PC-9 (cell line): ENCODE measurements at regions not wholly inside any gene's neighbourhood (a gene's known extent, or its start where the extent isn't known, plus 50 kb on each side); places are given as distances from the start of the nearest gene placed in this dataset.

ENCODE experiments used
- EZH2 ChIP-seq: fragments of 200-600 bp; sonication (generic); IDR thresholded peaks from 2 replicates; pipeline ENCODE4 v1.8.0; 2017; ENCODE audit warnings: antibody characterized with exemption, low read depth
- TF ChIP-seq, protein P1 (sequence below): fragments of 200-600 bp; sonication (generic); conservative IDR thresholded peaks from 2 replicates; pipeline ENCODE4 v1.6.1; 2017; ENCODE audit warnings: mixed run types, antibody characterized with exemption, mild to moderate bottlenecking, moderate library complexity

GRCh38 chr6:72524011-72524645 lies 97.7 kb upstream of the KCNQ5 start:
- TF ChIP-seq, protein P1, sequence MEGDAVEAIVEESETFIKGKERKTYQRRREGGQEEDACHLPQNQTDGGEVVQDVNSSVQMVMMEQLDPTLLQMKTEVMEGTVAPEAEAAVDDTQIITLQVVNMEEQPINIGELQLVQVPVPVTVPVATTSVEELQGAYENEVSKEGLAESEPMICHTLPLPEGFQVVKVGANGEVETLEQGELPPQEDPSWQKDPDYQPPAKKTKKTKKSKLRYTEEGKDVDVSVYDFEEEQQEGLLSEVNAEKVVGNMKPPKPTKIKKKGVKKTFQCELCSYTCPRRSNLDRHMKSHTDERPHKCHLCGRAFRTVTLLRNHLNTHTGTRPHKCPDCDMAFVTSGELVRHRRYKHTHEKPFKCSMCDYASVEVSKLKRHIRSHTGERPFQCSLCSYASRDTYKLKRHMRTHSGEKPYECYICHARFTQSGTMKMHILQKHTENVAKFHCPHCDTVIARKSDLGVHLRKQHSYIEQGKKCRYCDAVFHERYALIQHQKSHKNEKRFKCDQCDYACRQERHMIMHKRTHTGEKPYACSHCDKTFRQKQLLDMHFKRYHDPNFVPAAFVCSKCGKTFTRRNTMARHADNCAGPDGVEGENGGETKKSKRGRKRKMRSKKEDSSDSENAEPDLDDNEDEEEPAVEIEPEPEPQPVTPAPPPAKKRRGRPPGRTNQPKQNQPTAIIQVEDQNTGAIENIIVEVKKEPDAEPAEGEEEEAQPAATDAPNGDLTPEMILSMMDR = no peak
- no peak for TF ChIP-seq EZH2
